ENCODE measurements at regions not wholly inside any gene's neighbourhood (a gene's known extent, or its start where the extent isn't known, plus 50 kb on each side); places are given as distances from the start of the nearest gene placed in this dataset.

- Histone ChIP-seq H2BK15ac (ENCODE audit: low read depth, low read length) (no peak overlapping the region), H3K4me3 (ENCODE audit: insufficient read depth, low read depth, low read length) (no peak overlapping the region), H4K5ac (ENCODE audit: low read depth, low read length) (no peak overlapping the region), H3K9me1 (ENCODE audit: insufficient read depth, low read length) (no peaks in the 10 kb centered on the region; the same call in 1 of the 2 replicates), H3K27ac (ENCODE audit: insufficient read depth, low read length) (no peak overlapping the region), H2BK5ac (ENCODE audit: low read depth, low read length, poor library complexity, severe bottlenecking) (no peak overlapping the region), H2AFZ (replicated peaks; ENCODE audit: low read length, poor library complexity) (no peak overlapping the region), H4K20me1 (ENCODE audit: insufficient read depth, low read length) (no peaks in the 10 kb centered on the region), H3K79me1 (ENCODE audit: low read depth in 1 of 2, low read length in 2 of 2) (no peaks in the 10 kb centered on the region), H4K8ac (ENCODE audit: low read depth in 2 of 2, low read length in 2 of 2) (no peak overlapping the region), H3K23ac (ENCODE audit: low read depth, low read length) (no peak overlapping the region), H2BK20ac (ENCODE audit: low read depth, low read length) (no peak overlapping the region), H2AK5ac (ENCODE audit: low read depth, low read length) (no peak overlapping the region), H3K14ac (replicated peaks; ENCODE audit: low read depth, low read length) (no peak overlapping the region), H3K9me3 (ENCODE audit: control insufficient read depth, insufficient read depth, low read length) (no peaks in the 10 kb centered on the region), H3K4me2 (ENCODE audit: low read depth, low read length) (no peak overlapping the region), H3K27me3 (ENCODE audit: control insufficient read depth, insufficient read depth, low read length) (peaks cover 11% of the 10 kb centered on the region), H3K4ac (ENCODE audit: low read depth, low read length) (no peak overlapping the region), H3K9ac (ENCODE audit: low read depth, low read length) (no peak overlapping the region), H3K4me1 (ENCODE audit: control insufficient read depth, insufficient read depth, low read length) (no peaks in the 10 kb centered on the region; the same call in 1 of the 2 replicates), H2BK120ac (ENCODE audit: low read depth, low read length) (no peak overlapping the region), H3K18ac (ENCODE audit: low read depth, low read length) (no peak overlapping the region), H3K36me3 (ENCODE audit: control insufficient read depth, insufficient read depth, low read length) (no peaks in the 10 kb centered on the region), H4K91ac (ENCODE audit: insufficient read depth, low read depth, low read length) (no peak overlapping the region), H3K56ac (ENCODE audit: extremely low read depth, insufficient read depth, low read length) (no peak overlapping the region), H2AK9ac (replicated peaks; ENCODE audit: low read depth, low read length, poor library complexity) (no peak overlapping the region)
- BruUV-seq (replicated peaks) = no TSS peak
- WGBS, 2 experiments (ENCODE audit: extremely low coverage in 2 of 2, insufficient read length in 1 of 2) = no CpG with 5 or more reads among the region's 2 CpGs
- POLR2A ChIA-PET (ENCODE audit: unreplicated experiment) = no interaction called here
- in situ Hi-C loops (cut with MboI; ENCODE audit: low sequenced_read_pairs) = loop anchor here (10.0 kb wide), 1 partner anchor 436 kb away; no protein-coding TSS in a partner anchor
- peak; percentile 69 for ATAC-seq (ENCODE audit: low read depth)
- peak; percentile 51 for DNase-seq
- TF ChIP-seq CEBPB (IDR thresholded peaks at IDR 0.05; ENCODE audit: low read depth, low read length) (no peak), MAFK (IDR thresholded peaks at IDR 0.05; ENCODE audit: low read depth, low read length) (no peak), SMC3 (IDR thresholded peaks at IDR 0.05; ENCODE audit: low read depth, low read length) (no peak), CHD1 (IDR thresholded peaks at IDR 0.05; ENCODE audit: low read depth, low read length) (no peak), BHLHE40 (IDR thresholded peaks at IDR 0.05; ENCODE audit: low read depth, low read length) (no peak), MAZ (IDR thresholded peaks at IDR 0.05; ENCODE audit: borderline replicate concordance, low read depth, low read length) (no peak), ELK1 (IDR thresholded peaks at IDR 0.05; ENCODE audit: borderline replicate concordance, low read depth, low read length) (no peak), USF2 (IDR thresholded peaks at IDR 0.05; ENCODE audit: low read depth, low read length) (no peak), FOS (IDR thresholded peaks at IDR 0.05; ENCODE audit: low read depth, low read length) (no peak), POLR2A (IDR thresholded peaks at IDR 0.05; ENCODE audit: low read depth, low read length) (no peak), NFE2L2 (IDR thresholded peaks at IDR 0.05; ENCODE audit: low read depth, low read length) (no peak), RAD21 (IDR thresholded peaks at IDR 0.05; ENCODE audit: low read length) (no peak), RCOR1 (IDR thresholded peaks at IDR 0.05; ENCODE audit: insufficient replicate concordance, low read length) (no peak), RFX5 (IDR thresholded peaks at IDR 0.05; ENCODE audit: low read depth, low read length) (no peak), MXI1 (IDR thresholded peaks at IDR 0.05; ENCODE audit: borderline replicate concordance, low read depth, low read length) (no peak)
- TF ChIP-seq, protein P1, sequence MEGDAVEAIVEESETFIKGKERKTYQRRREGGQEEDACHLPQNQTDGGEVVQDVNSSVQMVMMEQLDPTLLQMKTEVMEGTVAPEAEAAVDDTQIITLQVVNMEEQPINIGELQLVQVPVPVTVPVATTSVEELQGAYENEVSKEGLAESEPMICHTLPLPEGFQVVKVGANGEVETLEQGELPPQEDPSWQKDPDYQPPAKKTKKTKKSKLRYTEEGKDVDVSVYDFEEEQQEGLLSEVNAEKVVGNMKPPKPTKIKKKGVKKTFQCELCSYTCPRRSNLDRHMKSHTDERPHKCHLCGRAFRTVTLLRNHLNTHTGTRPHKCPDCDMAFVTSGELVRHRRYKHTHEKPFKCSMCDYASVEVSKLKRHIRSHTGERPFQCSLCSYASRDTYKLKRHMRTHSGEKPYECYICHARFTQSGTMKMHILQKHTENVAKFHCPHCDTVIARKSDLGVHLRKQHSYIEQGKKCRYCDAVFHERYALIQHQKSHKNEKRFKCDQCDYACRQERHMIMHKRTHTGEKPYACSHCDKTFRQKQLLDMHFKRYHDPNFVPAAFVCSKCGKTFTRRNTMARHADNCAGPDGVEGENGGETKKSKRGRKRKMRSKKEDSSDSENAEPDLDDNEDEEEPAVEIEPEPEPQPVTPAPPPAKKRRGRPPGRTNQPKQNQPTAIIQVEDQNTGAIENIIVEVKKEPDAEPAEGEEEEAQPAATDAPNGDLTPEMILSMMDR (conservative IDR thresholded peaks at IDR 0.05; ENCODE audit: low read depth, low read length) = no peak
- dilution Hi-C loops (cut with HindIII; ENCODE audit: low sequenced_read_pairs, unreplicated experiment) = no loop called here
- CTCF ChIA-PET = interaction anchor here (0.6 kb wide), 1 partner anchor 233 kb away, joined by 3 read pairs; no protein-coding TSS in a partner anchor
- intact Hi-C loops (cut with micrococcal nuclease) = loop anchor here (10.0 kb wide), 2 partner anchors 274 to 574 kb away; partner anchors contain the start of gene APOBEC4
Observed at GRCh38 chr1:184228558-184228957, 158.3 kb upstream of the C1orf21 start.
